H1 (cell line): ENCODE measurements at regions not wholly inside any gene's neighbourhood (a gene's known extent, or its start where the extent isn't known, plus 50 kb on each side); places are given as distances from the start of the nearest gene placed in this dataset.

ENCODE experiments used
- CTCF ChIA-PET: fragments of 300-600 bp; sonication (Branson Sonifier 250); formaldehyde crosslinking; loops from one replicate; lab custom pipeline; 2021; ENCODE audit not compliant: partially characterized antibody; lab: Charles Lee
- POLR2A ChIA-PET: fragments of 300-600 bp; sonication (Branson Sonifier 250); formaldehyde crosslinking; loops from one replicate; lab custom pipeline; 2021; ENCODE audit warnings: inconsistent platforms; ENCODE audit not compliant: partially characterized antibody; lab: Charles Lee
- DNase-seq, 2 experiments: peaks; one replicate each; pipeline versions ENCODE4 v3.0.0 to v3.0.0-alpha.2; 2010 to 2022; ENCODE audit warnings: low spot score in 2 of 2, low read depth in 1 of 2, mixed read lengths in 1 of 2
- FAIRE-seq: peaks from 2 replicates; lab custom pipeline; 2011; peaks lifted over from hg19 to GRCh38; lab: Jason Lieb, UNC
- H2AFZ ChIP-seq: 2 replicates; pipeline ENCODE4 v1.8.1; 2012; ENCODE audit warnings: low read length, inconsistent platforms
- H2AK5ac ChIP-seq: 2 replicates; pipeline ENCODE4 v1.6.1; 2013; ENCODE audit warnings: low read depth, low read length
- H2BK120ac ChIP-seq: replicated peaks from 2 replicates; pipeline ENCODE3; 2013; ENCODE audit warnings: low read depth, low read length, inconsistent platforms
- H2BK12ac ChIP-seq: 2 replicates; pipeline ENCODE4 v1.6.1; 2013; ENCODE audit warnings: low read depth, low read length
- H2BK15ac ChIP-seq: 2 replicates; pipeline ENCODE4 v1.6.1; 2013; ENCODE audit warnings: low read length
- H2BK20ac ChIP-seq: 2 replicates; pipeline ENCODE4 v1.6.1; 2013; ENCODE audit warnings: low read length
- H2BK5ac ChIP-seq: 2 replicates; pipeline ENCODE4 v1.6.1; 2013; ENCODE audit warnings: low read depth, low read length
- H3K14ac ChIP-seq: 2 replicates; pipeline ENCODE4 v1.6.1; 2013; ENCODE audit warnings: inconsistent platforms; ENCODE audit not compliant: insufficient read length
- H3K18ac ChIP-seq: 2 replicates; pipeline ENCODE4 v1.6.1; 2013; ENCODE audit warnings: low read length; ENCODE audit errors: extremely low read depth
- H3K23ac ChIP-seq: 2 replicates; pipeline ENCODE4 v1.6.1; 2013; ENCODE audit warnings: inconsistent platforms; ENCODE audit not compliant: insufficient read length
- H3K23me2 ChIP-seq: 2 replicates; pipeline ENCODE4 v1.6.1; 2013; ENCODE audit warnings: low read depth, low read length
- H3K27ac ChIP-seq: 2 replicates; pipeline ENCODE4 v1.6.1; 2011; ENCODE audit warnings: low read depth, low read length, inconsistent platforms
- H3K27me3 ChIP-seq, 4 experiments: replicated peaks in 1 of 4; 1 replicate in 1 of 4; 2 replicates in 3 of 4; pipeline versions ENCODE4 v1.6.1 to v1.8.1; 2011 to 2013; ENCODE audit warnings: low read length in 3 of 4, mild to moderate bottlenecking in 3 of 4, inconsistent platforms in 2 of 4, mixed read lengths in 2 of 4, moderate library complexity in 1 of 4; ENCODE audit not compliant: control insufficient read depth in 3 of 4, insufficient read depth in 3 of 4; ENCODE audit errors: extremely low read depth in 1 of 4
- H3K36me3 ChIP-seq, 4 experiments: 2 replicates each; pipeline versions ENCODE4 v1.6.1 to v1.8.1; 2011 to 2013; ENCODE audit warnings: mild to moderate bottlenecking in 4 of 4, low read length in 3 of 4, moderate library complexity in 2 of 4, control low read depth in 1 of 4, inconsistent platforms in 1 of 4; ENCODE audit not compliant: insufficient read depth in 4 of 4, control insufficient read depth in 2 of 4
- H3K4ac ChIP-seq: replicated peaks from 2 replicates; pipeline ENCODE3; 2013; ENCODE audit warnings: low read length, low read depth, mixed read lengths, inconsistent platforms; ENCODE audit not compliant: insufficient read length
- H3K4me1 ChIP-seq, 4 experiments: replicated peaks in 1 of 4; 1 replicate in 1 of 4; 2 replicates in 3 of 4; pipeline versions ENCODE4 v1.6.1 to v1.8.1; 2011 to 2013; ENCODE audit warnings: low read length in 3 of 4, inconsistent platforms in 2 of 4, mixed read lengths in 1 of 4; ENCODE audit not compliant: insufficient read depth in 4 of 4, control insufficient read depth in 3 of 4
- H3K4me2 ChIP-seq, 2 experiments: 2 replicates each; pipeline versions ENCODE4 v1.6.1 to v1.8.1; 2011 to 2013; ENCODE audit warnings: low read depth in 2 of 2, low read length in 2 of 2, control low read depth in 1 of 2, inconsistent platforms in 1 of 2, mild to moderate bottlenecking in 1 of 2; ENCODE audit not compliant: insufficient read depth in 1 of 2
- H3K4me3 ChIP-seq, 4 experiments: fragments of 200-600, 300-600 bp in 1 of 4; sonication (generic), shearing (Covaris generic), sonication (Bioruptor Twin) in 1 of 4; 2 replicates each; pipeline versions ENCODE4 v1.5.1 to v1.8.1; 2011 to 2016; ENCODE audit warnings: low read length in 4 of 4, low read depth in 3 of 4, control low read depth in 2 of 4, inconsistent platforms in 2 of 4, mild to moderate bottlenecking in 2 of 4, mixed read lengths in 1 of 4, moderate library complexity in 1 of 4; ENCODE audit not compliant: insufficient read depth in 2 of 4; ENCODE audit errors: extremely low read depth in 1 of 4
- H3K56ac ChIP-seq: replicated peaks from 2 replicates; pipeline ENCODE3; 2013; ENCODE audit warnings: low read depth, mild to moderate bottlenecking, mixed read lengths, low read length, inconsistent platforms; ENCODE audit not compliant: insufficient read length
- H3K79me1 ChIP-seq: 2 replicates; pipeline ENCODE4 v1.6.1; 2013; ENCODE audit warnings: low read depth, low read length, control low read depth
- H3K79me2 ChIP-seq, 2 experiments: 2 replicates each; pipeline versions ENCODE4 v1.6.1 to v1.8.1; 2012 to 2013; ENCODE audit warnings: low read length in 2 of 2, mild to moderate bottlenecking in 2 of 2, inconsistent platforms in 1 of 2; ENCODE audit not compliant: insufficient read depth in 2 of 2, control insufficient read depth in 1 of 2
- H3K9ac ChIP-seq, 4 experiments: replicated peaks in 1 of 4; 1 replicate in 1 of 4; 2 replicates in 3 of 4; pipeline versions ENCODE4 v1.6.1 to v1.8.1; 2011 to 2013; ENCODE audit warnings: low read depth in 3 of 4, low read length in 3 of 4, control low read depth in 2 of 4, mild to moderate bottlenecking in 2 of 4, moderate library complexity in 2 of 4, inconsistent platforms in 1 of 4; ENCODE audit errors: extremely low read depth in 1 of 4
- H3K9me3 ChIP-seq, 2 experiments: 2 replicates each; pipeline versions ENCODE4 v1.6.1 to v1.8.1; 2012 to 2013; ENCODE audit warnings: mild to moderate bottlenecking in 2 of 2, moderate library complexity in 2 of 2, control low read depth in 1 of 2, inconsistent platforms in 1 of 2, low read depth in 1 of 2, low read length in 1 of 2, mixed read lengths in 1 of 2; ENCODE audit not compliant: insufficient read depth in 2 of 2
- H4K20me1 ChIP-seq, 2 experiments: replicated peaks in 1 of 2; 2 replicates each; pipeline versions ENCODE3 to v1.8.1; 2011 to 2013; ENCODE audit warnings: inconsistent platforms in 2 of 2, low read length in 2 of 2, mild to moderate bottlenecking in 1 of 2; ENCODE audit not compliant: insufficient read depth in 2 of 2, control insufficient read depth in 1 of 2
- H4K5ac ChIP-seq: 2 replicates; pipeline ENCODE4 v1.6.1; 2013; ENCODE audit warnings: low read length, low read depth, mixed read lengths, inconsistent platforms; ENCODE audit not compliant: insufficient read length
- H4K8ac ChIP-seq: 2 replicates; pipeline ENCODE4 v1.8.0; 2013; ENCODE audit warnings: mild to moderate bottlenecking, moderate library complexity, low read length, inconsistent platforms; ENCODE audit not compliant: insufficient read depth; ENCODE audit errors: extremely low read depth
- H4K91ac ChIP-seq: replicated peaks from 2 replicates; pipeline ENCODE3; 2013; ENCODE audit warnings: low read length, mixed read lengths, inconsistent platforms; ENCODE audit not compliant: insufficient read length
- BCL11A ChIP-seq, 2 experiments: IDR thresholded peaks; one replicate each; pipeline ENCODE4 v1.6.1; 2011; ENCODE audit warnings: low read depth in 2 of 2, low read length in 2 of 2, mild to moderate bottlenecking in 2 of 2
- BRCA1 ChIP-seq: IDR thresholded peaks from 2 replicates; pipeline ENCODE4 v1.6.1; 2012; ENCODE audit warnings: low read depth, low read length, improper control_type of control experiment
- CBX5 ChIP-seq: fragments of 300-800, 300-1000 bp; sonication (generic); IDR thresholded peaks from 2 replicates; pipeline ENCODE4 v1.7.1; 2016; ENCODE audit warnings: antibody characterized with exemption, low read length, low read depth
- CHD1 ChIP-seq: IDR thresholded peaks from 2 replicates; pipeline ENCODE4 v1.6.1; 2012; ENCODE audit warnings: low read depth, low read length, improper control_type of control experiment
- GABPA ChIP-seq: IDR thresholded peaks from 2 replicates; pipeline ENCODE4 v1.6.1; 2011; ENCODE audit warnings: mild to moderate bottlenecking, low read length, moderate library complexity, borderline replicate concordance; ENCODE audit not compliant: insufficient read depth
- JUND ChIP-seq: IDR thresholded peaks from 2 replicates; pipeline ENCODE4 v1.6.1; 2011; ENCODE audit warnings: mild to moderate bottlenecking, improper control_type of control experiment, low read length
- NRF1 ChIP-seq: IDR thresholded peaks from 2 replicates; pipeline ENCODE4 v1.6.1; 2011; ENCODE audit warnings: mild to moderate bottlenecking, low read depth, low read length, improper control_type of control experiment
- POLR2A ChIP-seq, 2 experiments: IDR thresholded peaks; 1 replicate in 1 of 2; 2 replicates in 1 of 2; pipeline ENCODE4 v1.6.1; 2011; ENCODE audit warnings: low read depth in 2 of 2, low read length in 2 of 2, mild to moderate bottlenecking in 2 of 2; ENCODE audit errors: control extremely low read depth in 1 of 2
- POU5F1 ChIP-seq: IDR thresholded peaks from 2 replicates; pipeline ENCODE4 v1.6.1; 2011; ENCODE audit warnings: low read depth, mild to moderate bottlenecking, low read length, moderate library complexity
- RAD21 ChIP-seq, 2 experiments: IDR thresholded peaks in 1 of 2; conservative IDR thresholded peaks in 1 of 2; 2 replicates each; pipeline ENCODE4 v1.6.1; 2011; ENCODE audit warnings: low read depth in 2 of 2, low read length in 2 of 2, improper control_type of control experiment in 1 of 2, inconsistent platforms in 1 of 2, mild to moderate bottlenecking in 1 of 2, moderate library complexity in 1 of 2
- RBBP5 ChIP-seq: IDR thresholded peaks from 2 replicates; pipeline ENCODE4 v1.7.1; 2012; ENCODE audit warnings: low read depth, mild to moderate bottlenecking, inconsistent platforms, low read length, moderate library complexity, borderline replicate concordance
- RFX5 ChIP-seq: IDR thresholded peaks from 2 replicates; pipeline ENCODE4 v1.6.1; 2011; ENCODE audit warnings: low read depth, low read length, improper control_type of control experiment, borderline replicate concordance
- SAP30 ChIP-seq: fragments of 300-600 bp; sonication (generic); IDR thresholded peaks from 2 replicates; pipeline ENCODE4 v1.7.1; 2012; ENCODE audit warnings: low read length, moderate library complexity, mild to moderate bottlenecking, inconsistent platforms; ENCODE audit not compliant: insufficient read depth, insufficient replicate concordance
- SIRT6 ChIP-seq: IDR thresholded peaks from one replicate; pipeline ENCODE4 v1.7.1; 2012; ENCODE audit warnings: low read length, inconsistent platforms
- TCF12 ChIP-seq: IDR thresholded peaks from 2 replicates; pipeline ENCODE4 v1.6.1; 2011; ENCODE audit warnings: low read depth, mild to moderate bottlenecking, low read length
- ZNF274 ChIP-seq: IDR thresholded peaks from 2 replicates; pipeline ENCODE4 v1.7.0; 2012; ENCODE audit warnings: low read length, borderline replicate concordance; ENCODE audit errors: extremely low read depth
- WGBS, 2 experiments: shearing (Covaris generic) in 1 of 2; methylation state at CpG; one replicate each; pipeline versions ENCODE4 v1.1.6 to v1.1.7; 2013 to 2015; ENCODE audit warnings: low lambda C conversion rate in 2 of 2, mixed read lengths in 2 of 2, inconsistent platforms in 1 of 2, low coverage in 1 of 2, missing lambda C conversion rate in 1 of 2; ENCODE audit not compliant: insufficient replicate concordance in 2 of 2, insufficient coverage in 1 of 2, insufficient read length in 1 of 2; ENCODE audit errors: extremely low coverage in 1 of 2, missing lambda C conversion rate in 1 of 2; 5-methylcytosine and 5-hydroxymethylcytosine counted together

DNA sequence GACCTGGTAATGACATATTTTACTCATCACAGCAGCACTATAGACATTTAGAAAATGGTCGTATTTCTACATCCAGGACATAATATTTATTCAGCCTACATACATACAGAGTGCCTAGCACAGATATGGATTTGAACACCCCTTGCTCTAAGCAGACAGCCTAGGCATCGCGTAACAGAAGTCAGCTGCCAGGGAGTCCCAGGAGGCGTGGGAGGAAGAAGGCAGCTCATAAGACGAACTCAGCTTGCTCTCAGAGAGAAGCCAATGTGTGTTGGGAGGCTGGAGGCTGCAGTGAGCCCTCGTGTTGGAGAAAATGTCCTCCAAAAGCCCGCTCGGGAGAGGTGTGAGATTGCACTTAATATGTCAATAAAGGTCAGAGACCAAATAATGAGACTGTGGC is 131.6 kb downstream of the BCOR start:
- FAIRE-seq, result no peak
- TF ChIP-seq BCL11A (IDR thresholded peaks at IDR 0.05; ENCODE audit: low read depth in 2 of 2, low read length in 2 of 2) (no peak), RFX5 (no peak), POLR2A (IDR thresholded peaks at IDR 0.05; ENCODE audit: control extremely low read depth in 1 of 2, low read depth in 2 of 2, low read length in 2 of 2) (no peak), SAP30 (no peak), GABPA (no peak), BRCA1 (no peak), NRF1 (no peak), CBX5 (no peak), TCF12 (no peak), POU5F1 (no peak), JUND (no peak), SIRT6 (no peak), CHD1 (no peak), ZNF274 (no peak), RAD21 (IDR thresholded peaks at IDR 0.05 in 1 of 2, conservative IDR thresholded peaks at IDR 0.05 in 1 of 2; ENCODE audit: low read depth in 2 of 2, low read length in 2 of 2) (no peak), RBBP5 (no peak)

More for the DNA sequence above, 131.6 kb downstream of the BCOR start:
- Histone ChIP-seq H3K23me2 (no peaks in the 10 kb centered on the region), H2BK5ac (no peak overlapping the region), H2BK20ac (no peak overlapping the region), H3K56ac (no peak overlapping the region), H3K18ac (no peak overlapping the region), H3K36me3 (no peaks in the 10 kb centered on the region), H3K14ac (no peak overlapping the region), H3K79me2 (no peaks in the 10 kb centered on the region), H2BK120ac (no peak overlapping the region), H4K91ac (no peak overlapping the region), H4K5ac (no peak overlapping the region), H3K27ac (no peak overlapping the region), H3K79me1 (no peaks in the 10 kb centered on the region), H2AFZ (no peak overlapping the region), H3K27me3 (peaks cover 0 to 2% (median 0%) of the 10 kb centered on the region in 4 experiments; a peak in 1 of 7 replicates), H3K4me3 (no peak overlapping the region), H4K8ac (no peak overlapping the region), H3K4ac (no peak overlapping the region), H2BK12ac (no peak overlapping the region), H3K9me3 (no peaks in the 10 kb centered on the region), H3K23ac (no peak overlapping the region), H2BK15ac (no peak overlapping the region), H3K4me2 (no peak overlapping the region), H3K4me1 (peaks cover 3 to 7% (median 4%) of the 10 kb centered on the region in 4 experiments; a peak in 6 of 7 replicates), H3K9ac (no peak overlapping the region), H4K20me1 (no peaks in the 10 kb centered on the region), H2AK5ac (no peak overlapping the region)
- ChIA-PET POLR2A (no interaction called here), CTCF (interaction anchor here (0.8 to 1.1 kb wide), 2 partner anchors 152 to 313 kb away, joined by 3 to 4 read pairs; no protein-coding TSS in a partner anchor)
- no peak for DNase-seq
- WGBS, 2 experiments, result 79% methylated on average over 8 of the region's 8 CpGs; no CpG with 5 or more reads in 1 of the 2 experiments
